Lung (tissue), 11 donors: ENCODE measurements at regions not wholly inside any gene's neighbourhood (a gene's known extent, or its start where the extent isn't known, plus 50 kb on each side); places are given as distances from the start of the nearest gene placed in this dataset.

ENCODE experiments used
- ATAC-seq: fragments of 200-7000 bp; cut with Tn5 transposase; one replicate; pipeline ENCODE4 v1.9.1; 2020; ENCODE audit warnings: moderate number of reproducible peaks; ENCODE audit not compliant: insufficient read depth, low FRiP score
- DNase-seq, 3 donors: peaks; one replicate each; pipeline ENCODE4 v3.0.0-alpha.2; 2013 to 2017
- H3K27ac ChIP-seq, 2 donors: one replicate each; pipeline ENCODE4 v1.5.1; 2013; ENCODE audit warnings: mild to moderate bottlenecking in 2 of 2, moderate library complexity in 2 of 2, control low read depth in 1 of 2, inconsistent platforms in 1 of 2, low read depth in 1 of 2, low read length in 1 of 2
- H3K27me3 ChIP-seq, 3 donors: one replicate each; pipeline ENCODE4 v1.5.1; 2013; ENCODE audit warnings: low read length in 2 of 3; ENCODE audit not compliant: control insufficient read depth in 3 of 3, insufficient read depth in 3 of 3
- H3K36me3 ChIP-seq, 4 donors: one replicate each; pipeline ENCODE4 v1.5.1; 2013; ENCODE audit warnings: low read length in 4 of 4, mild to moderate bottlenecking in 1 of 4, moderate library complexity in 1 of 4; ENCODE audit not compliant: control insufficient read depth in 4 of 4, insufficient read depth in 4 of 4
- H3K4me1 ChIP-seq, 5 donors: one replicate each; pipeline ENCODE4 v1.5.1; 2013; ENCODE audit warnings: low read length in 5 of 5, mild to moderate bottlenecking in 2 of 5, moderate library complexity in 1 of 5; ENCODE audit not compliant: control insufficient read depth in 5 of 5, insufficient read depth in 5 of 5
- H3K4me3 ChIP-seq: one replicate; pipeline ENCODE4 v1.5.1; 2013; ENCODE audit warnings: mild to moderate bottlenecking, control low read depth, moderate library complexity
- H3K9ac ChIP-seq, 2 donors: one replicate each; pipeline ENCODE4 v1.5.1; 2013; ENCODE audit warnings: low read length in 2 of 2, control low read depth in 1 of 2; ENCODE audit not compliant: insufficient read depth in 1 of 2
- H3K9me3 ChIP-seq, 4 donors: one replicate each; pipeline ENCODE4 v1.5.1; 2013; ENCODE audit warnings: low read length in 3 of 4, mild to moderate bottlenecking in 1 of 4, moderate library complexity in 1 of 4; ENCODE audit not compliant: control insufficient read depth in 4 of 4, insufficient read depth in 3 of 4
- WGBS, 2 donors: extraction: QIAGEN DNeasy Blood & Tissue Kit; methylation state at CpG; one replicate each; pipeline ENCODE4 v1.1.7; 2013; 5-methylcytosine and 5-hydroxymethylcytosine counted together
- TF ChIP-seq, protein P1 (sequence below): IDR thresholded peaks from 2 replicates; pipeline ENCODE4 v1.5.1; 2012; ENCODE audit warnings: mild to moderate bottlenecking; ENCODE audit errors: control extremely low read depth, extremely low read depth
- donor health status: control.
- donor health status: control.
- donor health status: Bipolar disorder and iron deficiency.
- donor health status: healthy.
- donor health status: DM: yes; HTN: yes; CAD: no.

DNA sequence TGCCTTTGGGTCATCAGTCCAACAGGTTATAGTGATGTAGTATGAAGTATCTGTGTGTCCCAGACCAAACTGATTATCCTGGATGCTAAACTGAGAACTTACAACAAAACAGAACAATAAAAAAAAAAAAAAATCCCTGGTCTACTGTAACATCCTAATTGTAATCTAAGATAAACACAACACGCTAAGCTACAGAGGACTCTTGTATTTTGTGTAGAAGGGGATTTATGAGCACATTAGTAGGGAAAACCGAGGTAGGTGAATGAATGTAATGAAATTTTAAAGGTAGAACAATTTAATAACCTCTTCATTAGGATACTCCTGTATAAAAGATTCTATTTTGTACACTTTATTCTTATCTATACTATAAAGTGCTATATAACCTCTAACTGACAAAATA, 424.1 kb downstream of the NDFIP2 start:
- Histone ChIP-seq H3K9ac (no peak overlapping the region), H3K4me3 (no peak overlapping the region), H3K36me3 (no peaks in the 10 kb centered on the region), H3K4me1 (peaks cover 0 to 11% (median 0%) of the 10 kb centered on the region in 5 donors), H3K9me3 (no peaks in the 10 kb centered on the region), H3K27ac (no peak overlapping the region), H3K27me3 (no peaks in the 10 kb centered on the region)
- TF ChIP-seq, protein P1, sequence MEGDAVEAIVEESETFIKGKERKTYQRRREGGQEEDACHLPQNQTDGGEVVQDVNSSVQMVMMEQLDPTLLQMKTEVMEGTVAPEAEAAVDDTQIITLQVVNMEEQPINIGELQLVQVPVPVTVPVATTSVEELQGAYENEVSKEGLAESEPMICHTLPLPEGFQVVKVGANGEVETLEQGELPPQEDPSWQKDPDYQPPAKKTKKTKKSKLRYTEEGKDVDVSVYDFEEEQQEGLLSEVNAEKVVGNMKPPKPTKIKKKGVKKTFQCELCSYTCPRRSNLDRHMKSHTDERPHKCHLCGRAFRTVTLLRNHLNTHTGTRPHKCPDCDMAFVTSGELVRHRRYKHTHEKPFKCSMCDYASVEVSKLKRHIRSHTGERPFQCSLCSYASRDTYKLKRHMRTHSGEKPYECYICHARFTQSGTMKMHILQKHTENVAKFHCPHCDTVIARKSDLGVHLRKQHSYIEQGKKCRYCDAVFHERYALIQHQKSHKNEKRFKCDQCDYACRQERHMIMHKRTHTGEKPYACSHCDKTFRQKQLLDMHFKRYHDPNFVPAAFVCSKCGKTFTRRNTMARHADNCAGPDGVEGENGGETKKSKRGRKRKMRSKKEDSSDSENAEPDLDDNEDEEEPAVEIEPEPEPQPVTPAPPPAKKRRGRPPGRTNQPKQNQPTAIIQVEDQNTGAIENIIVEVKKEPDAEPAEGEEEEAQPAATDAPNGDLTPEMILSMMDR = no peak
- DNase-seq (no peak), ATAC-seq (no peak)
- 66 to 91% methylated on average over 2 of the region's 2 CpGs for WGBS, 2 donors

DNA sequence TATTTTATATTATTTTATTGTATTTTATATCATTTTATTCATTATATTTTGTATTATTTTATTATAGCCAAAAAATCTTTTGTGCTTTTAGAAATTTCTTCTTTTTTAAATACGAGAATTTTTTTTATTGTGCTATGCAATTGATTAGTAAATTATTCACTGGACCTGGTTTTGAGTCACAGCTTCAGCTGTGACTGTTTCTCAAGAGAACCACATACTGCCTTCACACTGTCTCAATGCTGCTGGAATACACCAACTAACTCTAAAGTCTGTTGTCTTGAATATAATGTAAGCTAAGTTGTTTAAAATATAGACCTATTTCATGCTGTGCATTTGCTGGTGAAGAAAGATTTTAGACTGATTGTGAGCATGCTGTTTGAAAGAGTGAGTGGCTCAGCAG, 423.6 kb downstream of the NDFIP2 start:
- Histone ChIP-seq H3K27me3 (no peaks in the 10 kb centered on the region), H3K4me3 (no peak overlapping the region), H3K9ac (no peak overlapping the region), H3K4me1 (peaks cover 0 to 11% (median 0%) of the 10 kb centered on the region in 5 donors), H3K27ac (no peak overlapping the region), H3K36me3 (no peaks in the 10 kb centered on the region), H3K9me3 (no peaks in the 10 kb centered on the region)
- no peak for DNase-seq
- 85 to 92% methylated on average over 1 of the region's 1 CpG for WGBS, 2 donors
- TF ChIP-seq, protein P1 = no peak
- ATAC-seq = no peak

DNA sequence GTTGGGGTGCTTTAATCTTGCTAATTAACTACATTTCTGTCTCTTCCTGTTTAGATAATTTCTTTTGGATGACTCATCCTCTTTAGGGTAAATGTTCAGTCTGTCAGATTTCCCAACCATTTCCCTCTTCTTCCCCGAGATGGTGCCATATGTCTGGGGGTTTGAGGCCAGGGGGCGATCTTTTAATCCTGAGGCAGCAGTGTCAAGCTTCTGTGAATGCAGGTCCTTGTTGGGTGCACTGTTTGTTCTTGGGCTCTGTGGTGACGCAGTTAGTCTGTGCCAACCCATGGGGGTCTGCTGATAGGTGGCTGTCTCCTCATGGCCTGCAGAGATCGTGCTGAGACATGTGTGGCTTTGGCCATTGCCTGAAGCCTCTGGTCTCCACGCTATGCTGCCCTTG, 420.4 kb downstream of the NDFIP2 start:
- H3K36me3 ChIP-seq = no peaks in the 10 kb centered on the region
- no peak for DNase-seq
- H3K27me3 ChIP-seq = no peaks in the 10 kb centered on the region
- no peaks in the 10 kb centered on the region for H3K4me1 ChIP-seq
- H3K9ac ChIP-seq = no peak overlapping the region
- no peak for ATAC-seq
- no peaks in the 10 kb centered on the region for H3K9me3 ChIP-seq
- WGBS, 2 donors = 73 to 91% methylated on average over 5 of the region's 5 CpGs
- H3K4me3 ChIP-seq = no peak overlapping the region
- TF ChIP-seq, protein P1 = no peak
- H3K27ac ChIP-seq = no peak overlapping the region

DNA sequence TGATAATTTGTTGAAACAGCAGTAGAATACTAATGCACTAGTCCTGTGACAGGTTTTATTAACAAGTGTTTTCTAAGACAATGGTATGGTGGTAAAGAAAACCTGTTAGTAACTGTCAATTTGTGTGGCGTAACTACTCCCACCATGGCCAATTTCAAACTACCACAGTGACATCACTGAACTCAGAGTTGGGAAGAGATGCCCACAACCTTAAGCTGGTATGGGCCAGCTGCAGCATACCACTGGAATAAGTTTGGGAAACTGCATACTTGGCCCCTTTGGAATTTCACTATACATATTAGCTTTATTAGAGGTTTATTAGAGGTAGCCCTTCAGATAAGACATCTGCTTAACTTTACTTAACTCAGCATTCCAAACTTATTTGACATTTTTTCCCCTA, 419.4 kb downstream of the NDFIP2 start:
- WGBS, 2 donors = 97 to 100% methylated on average over 1 of the region's 1 CpG
- no peak overlapping the region for H3K4me3 ChIP-seq
- no peaks in the 10 kb centered on the region for H3K27me3 ChIP-seq
- H3K9me3 ChIP-seq = no peaks in the 10 kb centered on the region
- no peak for ATAC-seq
- TF ChIP-seq, protein P1 = no peak
- no peak for DNase-seq
- H3K36me3 ChIP-seq = no peaks in the 10 kb centered on the region
- no peak overlapping the region for H3K9ac ChIP-seq
- H3K27ac ChIP-seq = no peak overlapping the region
- H3K4me1 ChIP-seq = no peaks in the 10 kb centered on the region
